Neural cell (in vitro differentiated cells): ENCODE measurements at regions not wholly inside any gene's neighbourhood (a gene's known extent, or its start where the extent isn't known, plus 50 kb on each side); places are given as distances from the start of the nearest gene placed in this dataset.

Experiments
- H2AFZ ChIP-seq: fragments of 200-600, 300-800 bp; sonication (generic), shearing (Covaris generic); 2 replicates; pipeline ENCODE4 v1.6.0; 2014; ENCODE audit warnings: low read depth, mild to moderate bottlenecking, antibody characterized with exemption, low read length, moderate library complexity
- H3F3A ChIP-seq: fragments of 200-600 bp; shearing (Covaris generic); 2 replicates; pipeline ENCODE4 v1.6.1; 2016; ENCODE audit warnings: mild to moderate bottlenecking, moderate library complexity, mixed read lengths, antibody characterized with exemption, low read length; ENCODE audit not compliant: insufficient read depth, poor library complexity, severe bottlenecking
- H3K27ac ChIP-seq: fragments of 200-600, 300-800 bp; sonication (generic), shearing (Covaris generic); 2 replicates; pipeline ENCODE4 v1.5.1; 2014; ENCODE audit warnings: mild to moderate bottlenecking, low read length, moderate library complexity
- H3K27me3 ChIP-seq: fragments of 300-800, 200-600 bp; sonication (generic), shearing (Covaris generic); 2 replicates; pipeline ENCODE4 v1.6.0; 2014; ENCODE audit warnings: mild to moderate bottlenecking, low read depth, low read length, moderate library complexity; ENCODE audit not compliant: insufficient read depth
- H3K36me3 ChIP-seq: fragments of 300-800, 200-600 bp; sonication (generic), shearing (Covaris generic); 2 replicates; pipeline ENCODE4 v1.5.1; 2014; ENCODE audit warnings: mild to moderate bottlenecking, antibody characterized with exemption, low read length, moderate library complexity; ENCODE audit not compliant: insufficient read depth
- H3K4me2 ChIP-seq: fragments of 300-800, 200-600 bp; sonication (generic), shearing (Covaris generic); 2 replicates; pipeline ENCODE4 v1.6.0; 2014; ENCODE audit warnings: mild to moderate bottlenecking, low read length
- H3K4me3 ChIP-seq: fragments of 300-800, 200-600 bp; sonication (generic), shearing (Covaris generic); 2 replicates; pipeline ENCODE4 v1.5.1; 2014; ENCODE audit warnings: mild to moderate bottlenecking, low read length, moderate library complexity
- H3K79me2 ChIP-seq: fragments of 200-600 bp; shearing (Covaris generic); replicated peaks from 2 replicates; pipeline ENCODE4 v1.6.0; 2014; ENCODE audit warnings: mild to moderate bottlenecking, low read length, moderate library complexity; ENCODE audit not compliant: insufficient read depth
- H3K9ac ChIP-seq: fragments of 300-800, 200-600 bp; sonication (generic), shearing (Covaris generic); 2 replicates; pipeline ENCODE4 v1.6.1; 2016; ENCODE audit warnings: mild to moderate bottlenecking, low read length, mixed read lengths
- H3K9me2 ChIP-seq: fragments of 200-600 bp; shearing (Covaris generic); 2 replicates; pipeline ENCODE4 v1.6.1; 2016; ENCODE audit warnings: mild to moderate bottlenecking, low read length, mixed read lengths; ENCODE audit not compliant: insufficient read depth
- H3K9me3 ChIP-seq: fragments of 200-600, 300-800 bp; sonication (generic), shearing (Covaris generic); 2 replicates; pipeline ENCODE4 v1.6.1; 2016; ENCODE audit warnings: mild to moderate bottlenecking, mixed run types, low read length, moderate library complexity, mixed read lengths
- H4K20me1 ChIP-seq: fragments of 200-600 bp; shearing (Covaris generic); 2 replicates; pipeline ENCODE4 v1.6.1; 2016; ENCODE audit warnings: mild to moderate bottlenecking, mixed run types; ENCODE audit not compliant: insufficient read depth
- EP300 ChIP-seq: fragments of 450-650 bp; conservative IDR thresholded peaks from 2 replicates; pipeline ENCODE4 v1.6.1; 2014; ENCODE audit warnings: antibody characterized with exemption, mild to moderate bottlenecking, moderate library complexity; ENCODE audit not compliant: poor library complexity, severe bottlenecking
- EZH2 ChIP-seq: fragments of 200-600, 300-800 bp; shearing (Covaris generic), sonication (generic); IDR thresholded peaks from 2 replicates; pipeline ENCODE4 v1.6.1; 2014; ENCODE audit warnings: antibody characterized with exemption, low read length, borderline replicate concordance, mild to moderate bottlenecking; ENCODE audit not compliant: insufficient read depth, poor library complexity, severe bottlenecking
- MXI1 ChIP-seq: fragments of 450-650 bp; conservative IDR thresholded peaks from 2 replicates; pipeline ENCODE4 v1.6.1; 2014; ENCODE audit warnings: antibody characterized with exemption, mild to moderate bottlenecking; ENCODE audit not compliant: poor library complexity, severe bottlenecking
- POLR2AphosphoS5 ChIP-seq: IDR thresholded peaks from 2 replicates; pipeline ENCODE4 v1.6.1; 2012
- SMC3 ChIP-seq: fragments of 450-650 bp; conservative IDR thresholded peaks from 2 replicates; pipeline ENCODE4 v1.6.1; 2014; ENCODE audit warnings: antibody characterized with exemption, mild to moderate bottlenecking, moderate library complexity; ENCODE audit not compliant: poor library complexity
- TAF1 ChIP-seq: IDR thresholded peaks from 2 replicates; pipeline ENCODE4 v1.6.1; 2012; ENCODE audit warnings: low read depth
- TF ChIP-seq, protein P1 (sequence below): fragments of 450-650 bp; IDR thresholded peaks from 2 replicates; pipeline ENCODE4 v1.5.1; 2014; ENCODE audit warnings: antibody characterized with exemption, mild to moderate bottlenecking, moderate library complexity; ENCODE audit not compliant: poor library complexity, severe bottlenecking
- TF ChIP-seq, protein P2 (sequence below): IDR thresholded peaks from 2 replicates; pipeline ENCODE4 v1.6.1; 2012; ENCODE audit warnings: borderline replicate concordance

DNA sequence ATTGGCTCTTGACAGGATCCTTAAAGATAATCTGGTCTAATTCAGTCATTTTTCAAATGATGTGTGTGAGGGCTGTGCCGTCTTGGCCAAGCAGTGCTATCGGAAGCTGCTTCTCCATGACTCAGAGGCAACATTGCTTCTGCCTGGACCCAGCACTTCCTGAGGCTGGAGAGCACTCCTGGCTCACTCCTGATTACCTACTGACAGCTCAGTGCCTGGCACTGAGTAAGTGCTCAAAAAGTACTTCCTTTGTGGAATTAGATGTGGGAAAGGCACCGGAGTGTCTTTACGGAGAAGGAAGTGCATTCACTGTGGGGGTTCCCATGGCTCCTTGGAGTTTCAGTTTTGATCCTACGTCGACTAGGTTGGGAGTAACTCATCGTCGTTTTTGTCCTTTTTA lies 86.9 kb upstream of the UBE3A start:
- no peak overlapping the region for H3K4me3 ChIP-seq
- H2AFZ ChIP-seq = no peak overlapping the region
- H3K9me2 ChIP-seq = no peaks in the 10 kb centered on the region
- no peaks in the 10 kb centered on the region for H3K36me3 ChIP-seq
- TF ChIP-seq SMC3 (no peak), EP300 (no peak), EZH2 (no peak)
- TF ChIP-seq, protein P1, sequence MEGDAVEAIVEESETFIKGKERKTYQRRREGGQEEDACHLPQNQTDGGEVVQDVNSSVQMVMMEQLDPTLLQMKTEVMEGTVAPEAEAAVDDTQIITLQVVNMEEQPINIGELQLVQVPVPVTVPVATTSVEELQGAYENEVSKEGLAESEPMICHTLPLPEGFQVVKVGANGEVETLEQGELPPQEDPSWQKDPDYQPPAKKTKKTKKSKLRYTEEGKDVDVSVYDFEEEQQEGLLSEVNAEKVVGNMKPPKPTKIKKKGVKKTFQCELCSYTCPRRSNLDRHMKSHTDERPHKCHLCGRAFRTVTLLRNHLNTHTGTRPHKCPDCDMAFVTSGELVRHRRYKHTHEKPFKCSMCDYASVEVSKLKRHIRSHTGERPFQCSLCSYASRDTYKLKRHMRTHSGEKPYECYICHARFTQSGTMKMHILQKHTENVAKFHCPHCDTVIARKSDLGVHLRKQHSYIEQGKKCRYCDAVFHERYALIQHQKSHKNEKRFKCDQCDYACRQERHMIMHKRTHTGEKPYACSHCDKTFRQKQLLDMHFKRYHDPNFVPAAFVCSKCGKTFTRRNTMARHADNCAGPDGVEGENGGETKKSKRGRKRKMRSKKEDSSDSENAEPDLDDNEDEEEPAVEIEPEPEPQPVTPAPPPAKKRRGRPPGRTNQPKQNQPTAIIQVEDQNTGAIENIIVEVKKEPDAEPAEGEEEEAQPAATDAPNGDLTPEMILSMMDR = no peak
- H3F3A ChIP-seq = no peaks in the 10 kb centered on the region
- peaks cover 4% of the 10 kb centered on the region for H3K9me3 ChIP-seq
- no peaks in the 10 kb centered on the region for H3K79me2 ChIP-seq
- H3K4me2 ChIP-seq = no peak overlapping the region
- H3K27me3 ChIP-seq = no peaks in the 10 kb centered on the region
- no peaks in the 10 kb centered on the region for H4K20me1 ChIP-seq
- H3K9ac ChIP-seq = no peak overlapping the region
- H3K27ac ChIP-seq = no peak overlapping the region

DNA sequence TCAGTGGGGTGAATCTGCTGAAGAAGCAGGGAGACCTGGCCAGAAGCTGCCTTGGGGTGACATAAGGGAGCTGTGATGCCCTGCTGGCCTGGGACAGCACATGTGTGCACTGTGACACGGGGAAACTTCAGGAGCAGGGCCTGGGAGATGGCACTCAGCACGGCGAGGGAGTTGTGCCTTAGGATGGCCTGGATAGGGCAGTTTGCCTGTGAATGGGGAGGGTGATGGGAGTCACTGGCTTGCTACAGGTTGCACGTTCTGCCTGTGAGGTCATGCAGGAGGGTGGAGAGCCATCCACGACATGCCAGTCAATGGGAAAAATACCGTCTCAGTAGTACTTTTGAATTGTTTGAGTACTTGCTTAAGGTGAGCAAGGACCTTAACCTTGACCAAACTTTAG lies 76.8 kb upstream of the UBE3A start:
- no peaks in the 10 kb centered on the region for H3K9me2 ChIP-seq
- H3K36me3 ChIP-seq = no peaks in the 10 kb centered on the region
- H3K9me3 ChIP-seq = no peaks in the 10 kb centered on the region
- H3K27me3 ChIP-seq = no peaks in the 10 kb centered on the region
- H3K9ac ChIP-seq = no peak overlapping the region
- H3F3A ChIP-seq = no peaks in the 10 kb centered on the region
- no peaks in the 10 kb centered on the region for H3K79me2 ChIP-seq
- no peaks in the 10 kb centered on the region for H4K20me1 ChIP-seq
- H2AFZ ChIP-seq = no peak overlapping the region
- H3K4me3 ChIP-seq = no peak overlapping the region
- H3K4me2 ChIP-seq = no peak overlapping the region
- no peak overlapping the region for H3K27ac ChIP-seq
- TF ChIP-seq EP300 = no peak
- TF ChIP-seq POLR2AphosphoS5 = no peak
- TF ChIP-seq TAF1 = no peak
- TF ChIP-seq, protein P1 = no peak
- TF ChIP-seq EZH2 = no peak
- TF ChIP-seq MXI1 = no peak
- TF ChIP-seq, protein P2, sequence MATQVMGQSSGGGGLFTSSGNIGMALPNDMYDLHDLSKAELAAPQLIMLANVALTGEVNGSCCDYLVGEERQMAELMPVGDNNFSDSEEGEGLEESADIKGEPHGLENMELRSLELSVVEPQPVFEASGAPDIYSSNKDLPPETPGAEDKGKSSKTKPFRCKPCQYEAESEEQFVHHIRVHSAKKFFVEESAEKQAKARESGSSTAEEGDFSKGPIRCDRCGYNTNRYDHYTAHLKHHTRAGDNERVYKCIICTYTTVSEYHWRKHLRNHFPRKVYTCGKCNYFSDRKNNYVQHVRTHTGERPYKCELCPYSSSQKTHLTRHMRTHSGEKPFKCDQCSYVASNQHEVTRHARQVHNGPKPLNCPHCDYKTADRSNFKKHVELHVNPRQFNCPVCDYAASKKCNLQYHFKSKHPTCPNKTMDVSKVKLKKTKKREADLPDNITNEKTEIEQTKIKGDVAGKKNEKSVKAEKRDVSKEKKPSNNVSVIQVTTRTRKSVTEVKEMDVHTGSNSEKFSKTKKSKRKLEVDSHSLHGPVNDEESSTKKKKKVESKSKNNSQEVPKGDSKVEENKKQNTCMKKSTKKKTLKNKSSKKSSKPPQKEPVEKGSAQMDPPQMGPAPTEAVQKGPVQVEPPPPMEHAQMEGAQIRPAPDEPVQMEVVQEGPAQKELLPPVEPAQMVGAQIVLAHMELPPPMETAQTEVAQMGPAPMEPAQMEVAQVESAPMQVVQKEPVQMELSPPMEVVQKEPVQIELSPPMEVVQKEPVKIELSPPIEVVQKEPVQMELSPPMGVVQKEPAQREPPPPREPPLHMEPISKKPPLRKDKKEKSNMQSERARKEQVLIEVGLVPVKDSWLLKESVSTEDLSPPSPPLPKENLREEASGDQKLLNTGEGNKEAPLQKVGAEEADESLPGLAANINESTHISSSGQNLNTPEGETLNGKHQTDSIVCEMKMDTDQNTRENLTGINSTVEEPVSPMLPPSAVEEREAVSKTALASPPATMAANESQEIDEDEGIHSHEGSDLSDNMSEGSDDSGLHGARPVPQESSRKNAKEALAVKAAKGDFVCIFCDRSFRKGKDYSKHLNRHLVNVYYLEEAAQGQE = no peak
